ENCODE measurements at regions not wholly inside any gene's neighbourhood (a gene's known extent, or its start where the extent isn't known, plus 50 kb on each side); places are given as distances from the start of the nearest gene placed in this dataset.

GRCh38 chr3:177537612-177538011, 340.3 kb upstream of the TBL1XR1 start:
- H3K36me3 Mint-ChIP-seq: no peaks in the 10 kb centered on the region
- ChIA-PET CTCF (no interaction called here), POLR2A (interaction anchor here (0.6 kb wide), 1 partner anchor 157 kb away, joined by 7 read pairs; no protein-coding TSS in a partner anchor)
- peaks cover 39% of the 10 kb centered on the region for H3K4me1 Mint-ChIP-seq
- no peak overlapping the region for H3K4me3 Mint-ChIP-seq
- no peaks in the 10 kb centered on the region for H3K27me3 Mint-ChIP-seq (ENCODE audit: low read depth)
- H3K27ac Mint-ChIP-seq: peak overlapping the region; percentile 14
- no peaks in the 10 kb centered on the region for H3K9me3 Mint-ChIP-seq
- TF ChIP-seq ZNF416 (CRISPR knock-in tag; IDR thresholded peaks at IDR 0.05): no peak
- TF ChIP-seq, protein P1, sequence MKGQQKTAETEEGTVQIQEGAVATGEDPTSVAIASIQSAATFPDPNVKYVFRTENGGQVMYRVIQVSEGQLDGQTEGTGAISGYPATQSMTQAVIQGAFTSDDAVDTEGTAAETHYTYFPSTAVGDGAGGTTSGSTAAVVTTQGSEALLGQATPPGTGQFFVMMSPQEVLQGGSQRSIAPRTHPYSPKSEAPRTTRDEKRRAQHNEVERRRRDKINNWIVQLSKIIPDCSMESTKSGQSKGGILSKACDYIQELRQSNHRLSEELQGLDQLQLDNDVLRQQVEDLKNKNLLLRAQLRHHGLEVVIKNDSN (CRISPR knock-in tag; IDR thresholded peaks at IDR 0.05): no peak
- TF ChIP-seq ZNF396 (CRISPR knock-in tag; IDR thresholded peaks at IDR 0.05; ENCODE audit: borderline replicate concordance): no peak
- TF ChIP-seq ZNF671 (CRISPR knock-in tag; IDR thresholded peaks at IDR 0.05): no peak
- no peak for TF ChIP-seq CTCF (IDR thresholded peaks at IDR 0.05)
- no peak for TF ChIP-seq RELA (CRISPR knock-in tag; IDR thresholded peaks at IDR 0.05; ENCODE audit: borderline replicate concordance)
- TF ChIP-seq FOXP1 (CRISPR knock-in tag; IDR thresholded peaks at IDR 0.05; ENCODE audit: borderline replicate concordance): no peak
- no peak for TF ChIP-seq AFF4 (CRISPR knock-in tag; IDR thresholded peaks at IDR 0.05; ENCODE audit: borderline replicate concordance)
- TF ChIP-seq, protein P2, sequence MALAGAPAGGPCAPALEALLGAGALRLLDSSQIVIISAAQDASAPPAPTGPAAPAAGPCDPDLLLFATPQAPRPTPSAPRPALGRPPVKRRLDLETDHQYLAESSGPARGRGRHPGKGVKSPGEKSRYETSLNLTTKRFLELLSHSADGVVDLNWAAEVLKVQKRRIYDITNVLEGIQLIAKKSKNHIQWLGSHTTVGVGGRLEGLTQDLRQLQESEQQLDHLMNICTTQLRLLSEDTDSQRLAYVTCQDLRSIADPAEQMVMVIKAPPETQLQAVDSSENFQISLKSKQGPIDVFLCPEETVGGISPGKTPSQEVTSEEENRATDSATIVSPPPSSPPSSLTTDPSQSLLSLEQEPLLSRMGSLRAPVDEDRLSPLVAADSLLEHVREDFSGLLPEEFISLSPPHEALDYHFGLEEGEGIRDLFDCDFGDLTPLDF (CRISPR knock-in tag; IDR thresholded peaks at IDR 0.05): no peak
- no peak for TF ChIP-seq EMX1 (CRISPR knock-in tag; IDR thresholded peaks at IDR 0.05)
- TF ChIP-seq OVOL2 (CRISPR knock-in tag; IDR thresholded peaks at IDR 0.05; ENCODE audit: borderline replicate concordance): no peak
- TF ChIP-seq ZNF219 (CRISPR knock-in tag; IDR thresholded peaks at IDR 0.05; ENCODE audit: borderline replicate concordance): no peak
- TF ChIP-seq ATF1 (CRISPR knock-in tag; IDR thresholded peaks at IDR 0.05): no peak
- TF ChIP-seq, protein P3, sequence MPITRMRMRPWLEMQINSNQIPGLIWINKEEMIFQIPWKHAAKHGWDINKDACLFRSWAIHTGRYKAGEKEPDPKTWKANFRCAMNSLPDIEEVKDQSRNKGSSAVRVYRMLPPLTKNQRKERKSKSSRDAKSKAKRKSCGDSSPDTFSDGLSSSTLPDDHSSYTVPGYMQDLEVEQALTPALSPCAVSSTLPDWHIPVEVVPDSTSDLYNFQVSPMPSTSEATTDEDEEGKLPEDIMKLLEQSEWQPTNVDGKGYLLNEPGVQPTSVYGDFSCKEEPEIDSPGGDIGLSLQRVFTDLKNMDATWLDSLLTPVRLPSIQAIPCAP (CRISPR knock-in tag; IDR thresholded peaks at IDR 0.05): no peak
- ATAC-seq (peak; percentile 48), DNase-seq (ENCODE audit: low spot score) (no peak)

GRCh38 chr3:177538048-177538749, 340.9 kb upstream of the TBL1XR1 start:
- POLR2A ChIA-PET: interaction anchor here (0.6 kb wide), 1 partner anchor 156 kb away, joined by 7 read pairs; no protein-coding TSS in a partner anchor
- no peaks in the 10 kb centered on the region for H3K36me3 Mint-ChIP-seq
- H3K9me3 Mint-ChIP-seq: no peaks in the 10 kb centered on the region
- H3K4me1 Mint-ChIP-seq: peaks cover 39% of the 10 kb centered on the region
- no peaks in the 10 kb centered on the region for H3K27me3 Mint-ChIP-seq (ENCODE audit: low read depth)
- peak overlapping the region; percentile 14; the same call in 1 of the 2 replicates for H3K27ac Mint-ChIP-seq
- CTCF ChIA-PET: no interaction called here
- H3K4me3 Mint-ChIP-seq: no peak overlapping the region
- ATAC-seq: peak; percentile 69
- no peak for DNase-seq (ENCODE audit: low spot score)
- TF ChIP-seq IRF2 (CRISPR knock-in tag; IDR thresholded peaks at IDR 0.05; ENCODE audit: borderline replicate concordance, low read depth) (no peak), FOXP4 (CRISPR knock-in tag; IDR thresholded peaks at IDR 0.05) (no peak), NFE2L1 (CRISPR knock-in tag; IDR thresholded peaks at IDR 0.05) (no peak), NFYB (CRISPR knock-in tag; conservative IDR thresholded peaks at IDR 0.05; ENCODE audit: low read depth) (no peak), MYBL2 (CRISPR knock-in tag; IDR thresholded peaks at IDR 0.05) (no peak), ZNF219 (CRISPR knock-in tag; IDR thresholded peaks at IDR 0.05; ENCODE audit: borderline replicate concordance) (no peak), GRHL2 (CRISPR knock-in tag; IDR thresholded peaks at IDR 0.05; ENCODE audit: insufficient replicate concordance, severe bottlenecking) (no peak), ZBTB43 (CRISPR knock-in tag; IDR thresholded peaks at IDR 0.05) (no peak)
- TF ChIP-seq, protein P3 (CRISPR knock-in tag; IDR thresholded peaks at IDR 0.05): no peak
